ENCODE measurements at regions not wholly inside any gene's neighbourhood (a gene's known extent, or its start where the extent isn't known, plus 50 kb on each side); places are given as distances from the start of the nearest gene placed in this dataset.
"Not testable (repeated sequence)": the region's sequence is repeated elsewhere in the genome, so short reads cannot be mapped to it uniquely, and the experiment has no call there.

DNA sequence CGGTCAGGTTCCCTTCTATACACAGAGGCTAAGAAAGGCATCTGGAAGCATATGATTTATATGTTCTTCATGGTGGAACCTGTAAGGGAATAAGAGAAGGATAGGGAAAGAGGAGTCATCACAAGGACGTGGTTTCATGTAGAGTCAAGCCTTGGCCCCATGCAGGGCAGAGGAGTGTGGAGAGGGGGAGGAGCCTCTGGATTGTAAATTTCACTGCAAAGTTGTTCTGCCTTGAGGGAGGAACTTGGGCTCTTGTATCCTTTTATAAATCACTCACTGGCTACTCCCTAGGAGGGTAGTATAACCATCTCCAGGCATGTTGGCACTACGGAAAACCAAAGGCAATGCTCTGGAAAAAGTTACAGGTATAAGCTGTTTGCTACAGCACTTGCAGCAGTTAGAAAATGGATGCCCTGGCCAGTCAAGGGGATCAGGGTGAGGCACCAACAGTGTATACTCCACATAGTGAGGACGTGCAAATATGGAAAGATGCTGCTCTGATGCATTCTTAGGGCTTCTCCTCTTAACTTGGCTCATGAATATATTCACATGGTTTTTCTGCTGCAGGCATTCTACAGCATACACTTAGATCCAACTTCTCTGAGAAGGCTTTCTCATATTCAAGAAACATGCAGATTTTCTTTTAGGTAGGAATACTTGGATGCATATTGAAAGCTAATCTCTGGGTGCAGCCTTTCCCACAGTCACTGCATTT, 60.3 kb upstream of the ZNF81 start:
- ATAC-seq (no peak), DNase-seq (no peak)
- H3K4me3 Mint-ChIP-seq, result no peak overlapping the region
- intact Hi-C loops (cut with micrococcal nuclease), result no loop called here
- ChIA-PET POLR2A (no interaction called here), CTCF (no interaction called here)
- H3K36me3 Mint-ChIP-seq (ENCODE audit: low read depth), result no peaks in the 10 kb centered on the region
- H3K27ac Mint-ChIP-seq, result no peak overlapping the region
- H3K9me3 Mint-ChIP-seq, result no peaks in the 10 kb centered on the region
- H3K27me3 Mint-ChIP-seq, result no peaks in the 10 kb centered on the region
- TF ChIP-seq, protein P1, sequence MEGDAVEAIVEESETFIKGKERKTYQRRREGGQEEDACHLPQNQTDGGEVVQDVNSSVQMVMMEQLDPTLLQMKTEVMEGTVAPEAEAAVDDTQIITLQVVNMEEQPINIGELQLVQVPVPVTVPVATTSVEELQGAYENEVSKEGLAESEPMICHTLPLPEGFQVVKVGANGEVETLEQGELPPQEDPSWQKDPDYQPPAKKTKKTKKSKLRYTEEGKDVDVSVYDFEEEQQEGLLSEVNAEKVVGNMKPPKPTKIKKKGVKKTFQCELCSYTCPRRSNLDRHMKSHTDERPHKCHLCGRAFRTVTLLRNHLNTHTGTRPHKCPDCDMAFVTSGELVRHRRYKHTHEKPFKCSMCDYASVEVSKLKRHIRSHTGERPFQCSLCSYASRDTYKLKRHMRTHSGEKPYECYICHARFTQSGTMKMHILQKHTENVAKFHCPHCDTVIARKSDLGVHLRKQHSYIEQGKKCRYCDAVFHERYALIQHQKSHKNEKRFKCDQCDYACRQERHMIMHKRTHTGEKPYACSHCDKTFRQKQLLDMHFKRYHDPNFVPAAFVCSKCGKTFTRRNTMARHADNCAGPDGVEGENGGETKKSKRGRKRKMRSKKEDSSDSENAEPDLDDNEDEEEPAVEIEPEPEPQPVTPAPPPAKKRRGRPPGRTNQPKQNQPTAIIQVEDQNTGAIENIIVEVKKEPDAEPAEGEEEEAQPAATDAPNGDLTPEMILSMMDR (IDR thresholded peaks at IDR 0.05), result no peak
- H3K4me1 Mint-ChIP-seq (ENCODE audit: low read depth), result no peaks in the 10 kb centered on the region

DNA sequence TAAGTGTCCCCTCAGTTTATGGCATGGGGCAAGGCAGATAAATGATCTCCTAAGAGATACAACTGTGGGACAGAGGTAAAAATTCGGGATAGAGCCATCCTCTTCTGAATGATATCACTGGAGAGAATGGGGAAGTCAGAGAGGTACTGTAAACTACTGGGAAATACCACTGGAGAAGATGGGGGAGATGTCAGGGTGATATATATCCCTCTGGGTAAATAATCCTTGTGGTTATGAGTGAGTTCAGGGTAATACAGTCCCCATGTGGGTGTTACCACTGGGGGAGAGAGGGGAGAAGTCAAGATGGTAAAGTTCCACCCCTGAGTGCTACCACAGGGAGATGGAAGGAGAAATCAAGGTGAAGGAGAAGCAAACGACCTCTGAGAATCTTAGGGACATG, 63.9 kb upstream of the ZNF81 start:
- H3K36me3 Mint-ChIP-seq (ENCODE audit: low read depth), result no peaks in the 10 kb centered on the region
- TF ChIP-seq, protein P1 (IDR thresholded peaks at IDR 0.05), result no peak
- intact Hi-C loops (cut with micrococcal nuclease), result no loop called here
- H3K27me3 Mint-ChIP-seq, result peaks cover 7% of the 10 kb centered on the region
- H3K4me3 Mint-ChIP-seq, result no peak overlapping the region
- H3K9me3 Mint-ChIP-seq, result peaks cover 3% of the 10 kb centered on the region
- no peak overlapping the region for H3K27ac Mint-ChIP-seq
- no peaks in the 10 kb centered on the region for H3K4me1 Mint-ChIP-seq (ENCODE audit: low read depth)
- ChIA-PET CTCF (no interaction called here), POLR2A (no interaction called here)
- DNase-seq (no peak), ATAC-seq (no peak)

DNA sequence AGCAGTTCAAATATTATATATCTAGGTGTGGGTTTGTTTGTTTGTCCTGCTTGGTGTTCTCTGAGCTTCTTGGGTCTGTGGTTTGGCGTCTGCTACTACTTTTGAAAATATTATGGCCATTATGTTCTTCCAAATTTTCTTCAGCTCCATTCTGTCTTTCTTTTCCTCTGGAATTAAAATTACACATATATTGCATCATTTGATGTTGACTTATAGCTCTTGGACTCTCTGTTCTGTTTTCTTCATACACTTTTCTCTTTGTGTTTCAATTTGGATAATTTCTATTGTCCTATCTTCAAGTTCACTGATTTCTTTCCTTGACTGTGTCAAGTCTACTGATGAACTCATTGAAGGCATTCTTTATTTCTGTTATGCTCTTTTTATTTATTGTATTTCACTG, 65.2 kb upstream of the ZNF81 start:
- CTCF ChIA-PET, result no interaction called here
- ATAC-seq (no peak), DNase-seq (no peak)
- Mint-ChIP-seq H3K9me3 (peaks cover 3% of the 10 kb centered on the region), H3K4me1 (ENCODE audit: low read depth) (no peaks in the 10 kb centered on the region), H3K36me3 (ENCODE audit: low read depth) (no peaks in the 10 kb centered on the region), H3K4me3 (no peak overlapping the region), H3K27me3 (peaks cover 7% of the 10 kb centered on the region), H3K27ac (no peak overlapping the region)
- intact Hi-C loops (cut with micrococcal nuclease), result no loop called here
- TF ChIP-seq, protein P1 (IDR thresholded peaks at IDR 0.05), result no peak
- POLR2A ChIA-PET, result no interaction called here

DNA sequence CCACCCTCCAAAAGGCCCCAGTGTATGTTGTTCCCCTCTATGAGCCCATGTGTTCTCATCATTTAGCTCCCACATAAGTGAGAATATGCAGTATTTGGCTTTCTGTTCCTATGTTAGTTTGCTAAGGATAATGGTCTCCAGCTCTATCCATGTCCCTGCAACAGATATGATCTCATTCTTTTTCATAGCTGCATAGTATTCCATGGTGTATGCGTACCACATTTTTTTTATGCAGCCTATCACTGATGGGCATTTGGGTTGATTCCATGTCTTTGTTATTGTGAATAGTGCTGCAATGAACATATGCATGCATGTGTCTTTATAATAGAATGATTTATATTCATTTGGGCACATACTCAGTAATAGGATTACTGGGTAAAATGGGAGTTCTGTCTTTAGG, 73.9 kb upstream of the ZNF81 start:
- intact Hi-C loops (cut with micrococcal nuclease); H3K27ac Mint-ChIP-seq; H3K4me1 Mint-ChIP-seq (ENCODE audit: low read depth); H3K4me3 Mint-ChIP-seq; DNase-seq; H3K27me3 Mint-ChIP-seq; H3K9me3 Mint-ChIP-seq; H3K36me3 Mint-ChIP-seq (ENCODE audit: low read depth); POLR2A ChIA-PET; ATAC-seq; CTCF ChIA-PET: not testable (repeated sequence)

DNA sequence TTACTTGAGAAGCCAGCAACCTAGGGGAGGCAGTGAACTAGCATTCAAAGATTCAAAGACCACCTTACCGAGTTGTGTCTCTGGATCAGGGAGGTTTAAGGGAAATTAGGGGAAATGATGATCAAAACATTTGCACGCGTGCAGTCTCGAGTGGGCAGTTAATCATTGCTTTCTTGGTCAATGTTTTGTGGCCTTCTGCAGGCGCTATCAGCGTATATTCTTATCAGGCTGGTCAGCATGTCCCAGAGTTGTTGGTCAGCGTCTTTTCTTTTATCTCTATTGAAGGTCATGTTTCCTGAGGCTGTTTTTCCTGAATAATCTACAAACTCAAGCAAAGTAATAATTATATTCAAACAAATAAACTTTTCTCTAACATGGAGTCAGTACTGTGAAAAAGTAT, 84.0 kb upstream of the ZNF81 start:
- CTCF ChIA-PET, result no interaction called here

More for the DNA sequence above, 84.0 kb upstream of the ZNF81 start:
- Mint-ChIP-seq H3K27ac (no peak overlapping the region), H3K9me3 (no peaks in the 10 kb centered on the region), H3K36me3 (ENCODE audit: low read depth) (no peaks in the 10 kb centered on the region), H3K27me3 (peaks cover 7% of the 10 kb centered on the region), H3K4me3 (no peak overlapping the region), H3K4me1 (ENCODE audit: low read depth) (no peaks in the 10 kb centered on the region)
- ATAC-seq (no peak), DNase-seq (no peak)
- POLR2A ChIA-PET, result no interaction called here
- intact Hi-C loops (cut with micrococcal nuclease), result no loop called here
- TF ChIP-seq, protein P1 (IDR thresholded peaks at IDR 0.05), result no peak

Data from activated CD8-positive, alpha-beta T cell treated with anti-CD3 and anti-CD28 coated beads for 36 hours (primary cell).